ENCODE measurements at regions not wholly inside any gene's neighbourhood (a gene's known extent, or its start where the extent isn't known, plus 50 kb on each side); places are given as distances from the start of the nearest gene placed in this dataset.

DNA sequence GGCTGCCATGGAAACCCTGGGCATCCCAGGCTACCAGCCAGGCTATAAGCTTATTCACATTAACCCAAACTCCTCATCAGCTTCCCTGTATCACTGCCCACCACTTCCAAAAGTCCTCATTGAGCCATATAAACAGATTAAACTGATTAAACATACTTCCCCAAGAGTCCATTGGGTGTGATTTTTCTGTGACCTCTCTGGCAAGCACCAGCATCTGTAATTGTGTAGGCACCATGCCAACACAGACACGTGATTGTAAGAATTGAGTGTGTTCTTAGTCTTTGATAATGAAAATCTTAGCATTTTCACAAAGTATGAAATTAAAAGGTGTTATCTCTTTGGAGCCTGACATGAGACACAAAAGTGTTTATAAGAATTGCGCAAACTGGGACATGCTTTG is 679.3 kb downstream of the TYW1 start (continued):
- no peak for TF ChIP-seq WT1 (tag by site-specific recombination; IDR thresholded peaks at IDR 0.05)

DNA sequence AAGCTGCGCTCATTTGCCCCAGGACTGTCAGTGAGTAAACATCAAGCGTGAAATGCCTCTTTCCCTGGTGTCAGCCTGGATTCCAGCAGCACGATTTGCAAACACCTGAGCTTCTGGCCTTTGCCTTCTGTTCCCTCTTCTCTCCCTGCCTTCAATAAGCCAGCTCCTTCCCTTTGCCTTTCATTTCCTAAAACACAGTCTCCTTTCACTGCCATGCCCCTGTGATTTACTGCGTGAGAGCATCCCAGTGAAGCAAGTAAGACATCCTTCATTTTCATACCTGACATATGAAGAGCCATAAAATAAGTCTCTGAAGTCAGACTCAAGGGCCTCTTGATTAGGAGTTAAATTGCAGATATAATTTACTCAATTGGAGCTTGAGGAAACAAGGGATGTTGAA is 681.8 kb downstream of the TYW1 start:
- TF ChIP-seq ZNF274 (IDR thresholded peaks at IDR 0.05; ENCODE audit: low read length) (no peak), ZNF274 (tag by site-specific recombination; IDR thresholded peaks at IDR 0.05; ENCODE audit: borderline replicate concordance) (no peak), ZNF549 (tag by site-specific recombination; IDR thresholded peaks at IDR 0.05) (no peak), BCL11A (tag by site-specific recombination; IDR thresholded peaks at IDR 0.05; ENCODE audit: low read depth) (no peak), ZNF404 (tag by site-specific recombination; IDR thresholded peaks at IDR 0.05) (no peak), ZNF76 (tag by site-specific recombination; IDR thresholded peaks at IDR 0.05; ENCODE audit: borderline replicate concordance, low read depth) (no peak), ZNF350 (tag by site-specific recombination; IDR thresholded peaks at IDR 0.05) (no peak), MYNN (tag by site-specific recombination; IDR thresholded peaks at IDR 0.05; ENCODE audit: borderline replicate concordance) (no peak)
- TF ChIP-seq, protein P1, sequence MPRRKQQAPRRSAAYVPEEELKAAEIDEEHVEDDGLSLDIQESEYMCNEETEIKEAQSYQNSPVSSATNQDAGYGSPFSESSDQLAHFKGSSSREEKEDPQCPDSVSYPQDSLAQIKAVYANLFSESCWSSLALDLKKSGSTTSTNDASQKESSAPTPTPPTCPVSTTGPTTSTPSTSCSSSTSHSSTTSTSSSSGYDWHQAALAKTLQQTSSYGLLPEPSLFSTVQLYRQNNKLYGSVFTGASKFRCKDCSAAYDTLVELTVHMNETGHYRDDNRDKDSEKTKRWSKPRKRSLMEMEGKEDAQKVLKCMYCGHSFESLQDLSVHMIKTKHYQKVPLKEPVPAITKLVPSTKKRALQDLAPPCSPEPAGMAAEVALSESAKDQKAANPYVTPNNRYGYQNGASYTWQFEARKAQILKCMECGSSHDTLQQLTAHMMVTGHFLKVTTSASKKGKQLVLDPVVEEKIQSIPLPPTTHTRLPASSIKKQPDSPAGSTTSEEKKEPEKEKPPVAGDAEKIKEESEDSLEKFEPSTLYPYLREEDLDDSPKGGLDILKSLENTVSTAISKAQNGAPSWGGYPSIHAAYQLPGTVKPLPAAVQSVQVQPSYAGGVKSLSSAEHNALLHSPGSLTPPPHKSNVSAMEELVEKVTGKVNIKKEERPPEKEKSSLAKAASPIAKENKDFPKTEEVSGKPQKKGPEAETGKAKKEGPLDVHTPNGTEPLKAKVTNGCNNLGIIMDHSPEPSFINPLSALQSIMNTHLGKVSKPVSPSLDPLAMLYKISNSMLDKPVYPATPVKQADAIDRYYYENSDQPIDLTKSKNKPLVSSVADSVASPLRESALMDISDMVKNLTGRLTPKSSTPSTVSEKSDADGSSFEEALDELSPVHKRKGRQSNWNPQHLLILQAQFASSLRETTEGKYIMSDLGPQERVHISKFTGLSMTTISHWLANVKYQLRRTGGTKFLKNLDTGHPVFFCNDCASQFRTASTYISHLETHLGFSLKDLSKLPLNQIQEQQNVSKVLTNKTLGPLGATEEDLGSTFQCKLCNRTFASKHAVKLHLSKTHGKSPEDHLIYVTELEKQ (tag by site-specific recombination; IDR thresholded peaks at IDR 0.05; ENCODE audit: borderline replicate concordance), result no peak
- TF ChIP-seq, protein P2, sequence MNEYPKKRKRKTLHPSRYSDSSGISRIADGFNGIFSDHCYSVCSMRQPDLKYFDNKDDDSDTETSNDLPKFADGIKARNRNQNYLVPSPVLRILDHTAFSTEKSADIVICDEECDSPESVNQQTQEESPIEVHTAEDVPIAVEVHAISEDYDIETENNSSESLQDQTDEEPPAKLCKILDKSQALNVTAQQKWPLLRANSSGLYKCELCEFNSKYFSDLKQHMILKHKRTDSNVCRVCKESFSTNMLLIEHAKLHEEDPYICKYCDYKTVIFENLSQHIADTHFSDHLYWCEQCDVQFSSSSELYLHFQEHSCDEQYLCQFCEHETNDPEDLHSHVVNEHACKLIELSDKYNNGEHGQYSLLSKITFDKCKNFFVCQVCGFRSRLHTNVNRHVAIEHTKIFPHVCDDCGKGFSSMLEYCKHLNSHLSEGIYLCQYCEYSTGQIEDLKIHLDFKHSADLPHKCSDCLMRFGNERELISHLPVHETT (tag by site-specific recombination; IDR thresholded peaks at IDR 0.05), result no peak
- TF ChIP-seq, protein P3, sequence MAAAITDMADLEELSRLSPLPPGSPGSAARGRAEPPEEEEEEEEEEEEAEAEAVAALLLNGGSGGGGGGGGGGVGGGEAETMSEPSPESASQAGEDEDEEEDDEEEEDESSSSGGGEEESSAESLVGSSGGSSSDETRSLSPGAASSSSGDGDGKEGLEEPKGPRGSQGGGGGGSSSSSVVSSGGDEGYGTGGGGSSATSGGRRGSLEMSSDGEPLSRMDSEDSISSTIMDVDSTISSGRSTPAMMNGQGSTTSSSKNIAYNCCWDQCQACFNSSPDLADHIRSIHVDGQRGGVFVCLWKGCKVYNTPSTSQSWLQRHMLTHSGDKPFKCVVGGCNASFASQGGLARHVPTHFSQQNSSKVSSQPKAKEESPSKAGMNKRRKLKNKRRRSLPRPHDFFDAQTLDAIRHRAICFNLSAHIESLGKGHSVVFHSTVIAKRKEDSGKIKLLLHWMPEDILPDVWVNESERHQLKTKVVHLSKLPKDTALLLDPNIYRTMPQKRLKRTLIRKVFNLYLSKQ (tag by site-specific recombination; IDR thresholded peaks at IDR 0.05; ENCODE audit: borderline replicate concordance), result no peak
- TF ChIP-seq, protein P4, sequence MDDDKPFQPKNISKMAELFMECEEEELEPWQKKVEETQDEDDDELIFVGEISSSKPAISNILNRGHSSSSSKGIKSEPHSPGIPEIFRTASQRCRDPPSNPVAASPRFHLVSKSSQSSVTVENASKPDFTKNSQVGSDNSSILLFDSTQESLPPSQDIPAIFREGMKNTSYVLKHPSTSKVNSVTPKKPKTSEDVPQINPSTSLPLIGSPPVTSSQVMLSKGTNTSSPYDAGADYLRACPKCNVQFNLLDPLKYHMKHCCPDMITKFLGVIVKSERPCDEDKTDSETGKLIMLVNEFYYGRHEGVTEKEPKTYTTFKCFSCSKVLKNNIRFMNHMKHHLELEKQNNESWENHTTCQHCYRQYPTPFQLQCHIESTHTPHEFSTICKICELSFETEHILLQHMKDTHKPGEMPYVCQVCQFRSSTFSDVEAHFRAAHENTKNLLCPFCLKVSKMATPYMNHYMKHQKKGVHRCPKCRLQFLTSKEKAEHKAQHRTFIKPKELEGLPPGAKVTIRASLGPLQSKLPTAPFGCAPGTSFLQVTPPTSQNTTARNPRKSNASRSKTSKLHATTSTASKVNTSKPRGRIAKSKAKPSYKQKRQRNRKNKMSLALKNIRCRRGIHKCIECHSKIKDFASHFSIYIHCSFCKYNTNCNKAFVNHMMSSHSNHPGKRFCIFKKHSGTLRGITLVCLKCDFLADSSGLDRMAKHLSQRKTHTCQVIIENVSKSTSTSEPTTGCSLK (tag by site-specific recombination; IDR thresholded peaks at IDR 0.05), result no peak
- CTCF ChIA-PET, result interaction anchor here (0.6 kb wide), 1 partner anchor 260 kb away, joined by 3 read pairs; no protein-coding TSS in a partner anchor

DNA sequence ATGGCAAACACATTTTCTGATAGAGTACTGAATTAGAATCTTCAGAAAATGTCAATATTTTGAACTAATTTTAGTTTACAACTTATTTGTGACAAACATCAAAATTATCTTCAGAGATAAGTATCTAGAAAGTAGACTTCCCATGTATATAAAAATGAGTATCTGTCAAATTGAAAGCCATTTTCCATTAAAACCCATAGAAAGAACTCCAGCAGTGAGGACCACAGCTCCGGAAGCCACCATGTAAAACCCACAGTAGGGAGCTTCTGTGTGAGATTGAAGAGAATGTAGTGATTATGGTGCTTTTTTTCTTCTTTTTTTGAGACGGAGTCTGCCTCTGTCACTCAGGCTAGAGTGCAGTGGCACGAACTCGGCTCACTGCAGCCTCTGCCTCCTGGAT is 687.0 kb downstream of the TYW1 start:
- H3K4me3 ChIP-seq (ENCODE audit: low read depth, low read length), result no peak overlapping the region
- no peak overlapping the region for H3K27ac ChIP-seq (ENCODE audit: extremely low read depth, low read depth, low read length)
- no peaks in the 10 kb centered on the region for H3K36me3 ChIP-seq (ENCODE audit: control insufficient read depth in 2 of 2, insufficient read depth in 1 of 2, low read length in 2 of 2)
- no peaks in the 10 kb centered on the region for H3K4me1 ChIP-seq (ENCODE audit: control insufficient read depth, insufficient read depth, low read length)
- POLR2A ChIA-PET, result no interaction called here
- CTCF ChIA-PET, result interaction anchor here (0.5 kb wide), 1 partner anchor 954 kb away, joined by 3 read pairs; no protein-coding TSS in a partner anchor
- no peaks in the 10 kb centered on the region for H3K9me3 ChIP-seq (ENCODE audit: control insufficient read depth, insufficient read depth, low read depth, low read length)
- TF ChIP-seq GFI1B (tag by site-specific recombination; IDR thresholded peaks at IDR 0.05) (no peak), WT1 (tag by site-specific recombination; IDR thresholded peaks at IDR 0.05) (no peak), KLF8 (tag by site-specific recombination; IDR thresholded peaks at IDR 0.05) (no peak), ZNF132 (tag by site-specific recombination; IDR thresholded peaks at IDR 0.05; ENCODE audit: borderline replicate concordance) (no peak), ZNF19 (tag by site-specific recombination; IDR thresholded peaks at IDR 0.05; ENCODE audit: low read depth) (no peak), ZEB2 (tag by site-specific recombination; IDR thresholded peaks at IDR 0.05) (no peak), RBAK (tag by site-specific recombination; IDR thresholded peaks at IDR 0.05) (no peak), ZFP37 (tag by site-specific recombination; IDR thresholded peaks at IDR 0.05) (no peak), ZNF350 (tag by site-specific recombination; IDR thresholded peaks at IDR 0.05) (no peak)
- TF ChIP-seq, protein P5, sequence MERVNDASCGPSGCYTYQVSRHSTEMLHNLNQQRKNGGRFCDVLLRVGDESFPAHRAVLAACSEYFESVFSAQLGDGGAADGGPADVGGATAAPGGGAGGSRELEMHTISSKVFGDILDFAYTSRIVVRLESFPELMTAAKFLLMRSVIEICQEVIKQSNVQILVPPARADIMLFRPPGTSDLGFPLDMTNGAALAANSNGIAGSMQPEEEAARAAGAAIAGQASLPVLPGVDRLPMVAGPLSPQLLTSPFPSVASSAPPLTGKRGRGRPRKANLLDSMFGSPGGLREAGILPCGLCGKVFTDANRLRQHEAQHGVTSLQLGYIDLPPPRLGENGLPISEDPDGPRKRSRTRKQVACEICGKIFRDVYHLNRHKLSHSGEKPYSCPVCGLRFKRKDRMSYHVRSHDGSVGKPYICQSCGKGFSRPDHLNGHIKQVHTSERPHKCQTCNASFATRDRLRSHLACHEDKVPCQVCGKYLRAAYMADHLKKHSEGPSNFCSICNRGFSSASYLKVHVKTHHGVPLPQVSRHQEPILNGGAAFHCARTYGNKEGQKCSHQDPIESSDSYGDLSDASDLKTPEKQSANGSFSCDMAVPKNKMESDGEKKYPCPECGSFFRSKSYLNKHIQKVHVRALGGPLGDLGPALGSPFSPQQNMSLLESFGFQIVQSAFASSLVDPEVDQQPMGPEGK (tag by site-specific recombination; IDR thresholded peaks at IDR 0.05), result no peak

More for the DNA sequence above, 681.8 kb downstream of the TYW1 start:
- POLR2A ChIA-PET, result no interaction called here
- no peaks in the 10 kb centered on the region for H3K4me1 ChIP-seq (ENCODE audit: control insufficient read depth, insufficient read depth, low read length)
- no peak overlapping the region for H3K27ac ChIP-seq (ENCODE audit: extremely low read depth, low read depth, low read length)
- no peak overlapping the region for H3K4me3 ChIP-seq (ENCODE audit: low read depth, low read length)
- H3K36me3 ChIP-seq (ENCODE audit: control insufficient read depth in 2 of 2, insufficient read depth in 1 of 2, low read length in 2 of 2), result no peaks in the 10 kb centered on the region
- H3K9me3 ChIP-seq (ENCODE audit: control insufficient read depth, insufficient read depth, low read depth, low read length), result no peaks in the 10 kb centered on the region

All from HEK293 (cell line).